ENCODE measurements at regions not wholly inside any gene's neighbourhood (a gene's known extent, or its start where the extent isn't known, plus 50 kb on each side); places are given as distances from the start of the nearest gene placed in this dataset.
"Not testable (repeated sequence)": the region's sequence is repeated elsewhere in the genome, so short reads cannot be mapped to it uniquely, and the experiment has no call there.

GRCh38 chr7:67894746-67895145, 898.1 kb downstream of the TYW1 start:
- Mint-ChIP-seq H3K27me3 (no peaks in the 10 kb centered on the region), H3K36me3 (peaks cover 10% of the 10 kb centered on the region), H3K9me3 (peaks cover 12% of the 10 kb centered on the region), H3K4me1 (ENCODE audit: low read depth in 2 of 2) (no peaks in the 10 kb centered on the region), H3K27ac (no peak overlapping the region), H3K4me3 (no peak overlapping the region)
- DNase-seq (ENCODE audit: low spot score) (no peak), ATAC-seq (no peak)

DNA sequence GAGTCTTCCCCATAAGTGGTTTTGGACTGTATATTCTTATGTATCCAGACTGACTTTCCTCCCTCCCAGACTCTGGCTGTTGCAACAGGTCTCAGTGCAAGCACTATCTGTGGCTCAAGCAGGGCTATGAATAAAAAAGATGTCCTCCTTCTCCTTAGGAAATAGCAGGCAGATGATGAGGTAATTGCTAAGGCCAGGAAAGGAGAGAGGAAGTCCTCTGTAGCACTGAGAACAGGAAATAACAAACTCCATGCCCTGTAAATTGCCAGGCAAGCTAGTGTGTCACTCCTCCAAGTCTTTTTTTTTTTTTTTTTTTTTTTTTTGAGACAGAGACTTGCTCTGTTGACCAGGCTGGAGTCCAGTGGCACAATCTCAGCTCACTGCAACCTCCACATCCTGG, 900.1 kb downstream of the TYW1 start:
- ATAC-seq (no peak), DNase-seq (ENCODE audit: low spot score) (no peak)
- H3K27ac Mint-ChIP-seq = no peak overlapping the region
- H3K9me3 Mint-ChIP-seq = peaks cover 12% of the 10 kb centered on the region
- H3K27me3 Mint-ChIP-seq = no peaks in the 10 kb centered on the region
- no peak overlapping the region for H3K4me3 Mint-ChIP-seq
- no peaks in the 10 kb centered on the region for H3K4me1 Mint-ChIP-seq (ENCODE audit: low read depth in 2 of 2)
- peaks cover 10% of the 10 kb centered on the region for H3K36me3 Mint-ChIP-seq

DNA sequence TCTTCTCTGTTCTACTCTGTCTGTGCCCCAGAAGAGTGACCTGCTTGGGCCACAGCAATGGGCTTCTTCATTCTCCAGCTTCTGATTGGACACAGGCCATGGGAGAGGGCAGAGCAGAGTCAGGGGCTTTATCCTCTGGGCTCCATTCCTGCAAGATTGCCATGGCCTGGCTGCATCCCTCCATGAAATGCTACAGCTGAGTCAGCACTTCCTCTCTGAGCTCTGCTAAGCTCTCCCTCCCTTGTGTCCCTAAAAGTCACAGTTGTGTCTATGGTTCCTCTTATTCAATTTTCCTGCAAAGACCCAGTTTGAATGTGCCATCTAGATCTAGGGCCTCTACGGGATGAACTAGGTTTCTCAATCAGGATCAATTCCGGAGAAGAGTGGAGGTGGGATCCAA, 903.8 kb downstream of the TYW1 start:
- H3K27ac Mint-ChIP-seq = no peak overlapping the region
- ATAC-seq (no peak), DNase-seq (ENCODE audit: low spot score) (no peak)
- no peaks in the 10 kb centered on the region for H3K4me1 Mint-ChIP-seq (ENCODE audit: low read depth in 2 of 2)
- peaks cover 22% of the 10 kb centered on the region for H3K9me3 Mint-ChIP-seq
- peaks cover 10% of the 10 kb centered on the region for H3K36me3 Mint-ChIP-seq
- H3K4me3 Mint-ChIP-seq = no peak overlapping the region
- no peaks in the 10 kb centered on the region for H3K27me3 Mint-ChIP-seq

DNA sequence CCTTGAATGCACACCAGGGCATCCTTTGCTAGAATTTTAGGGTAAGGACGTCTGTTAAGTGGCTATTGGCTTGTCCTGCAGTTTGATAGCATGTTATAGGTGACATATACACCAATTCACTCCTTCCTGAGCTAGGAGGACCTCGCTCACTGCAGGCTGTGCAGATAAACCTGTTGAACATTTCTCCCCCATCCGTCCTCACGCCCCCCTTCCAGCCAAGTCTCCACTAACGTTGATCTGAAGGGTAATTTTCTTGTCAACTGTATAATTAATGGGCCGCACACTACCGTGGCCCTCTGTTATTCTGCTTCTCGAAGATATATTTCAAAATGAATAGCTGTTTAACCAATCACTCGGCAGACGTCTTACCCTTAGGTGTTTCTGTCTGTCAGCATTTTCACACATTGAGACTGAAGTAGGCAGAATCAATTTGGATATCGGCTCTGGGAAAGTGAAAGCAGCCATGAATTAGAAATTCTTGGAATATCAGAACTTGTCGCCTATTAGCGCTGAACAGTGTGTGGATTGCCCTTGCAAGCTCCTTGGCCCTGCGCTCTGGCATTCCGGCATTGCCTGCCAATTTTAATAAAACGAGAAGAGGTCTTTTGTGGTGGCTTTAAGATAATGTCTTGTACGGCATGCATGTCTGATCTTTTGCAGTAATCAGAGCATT, 905.3 kb downstream of the TYW1 start:
- Mint-ChIP-seq H3K27me3 (no peaks in the 10 kb centered on the region), H3K9me3 (peaks cover 22% of the 10 kb centered on the region), H3K4me1 (ENCODE audit: low read depth in 2 of 2) (no peaks in the 10 kb centered on the region), H3K4me3 (no peak overlapping the region), H3K27ac (no peak overlapping the region), H3K36me3 (peaks cover 5% of the 10 kb centered on the region)
- ATAC-seq (no peak), DNase-seq (ENCODE audit: low spot score) (no peak)

DNA sequence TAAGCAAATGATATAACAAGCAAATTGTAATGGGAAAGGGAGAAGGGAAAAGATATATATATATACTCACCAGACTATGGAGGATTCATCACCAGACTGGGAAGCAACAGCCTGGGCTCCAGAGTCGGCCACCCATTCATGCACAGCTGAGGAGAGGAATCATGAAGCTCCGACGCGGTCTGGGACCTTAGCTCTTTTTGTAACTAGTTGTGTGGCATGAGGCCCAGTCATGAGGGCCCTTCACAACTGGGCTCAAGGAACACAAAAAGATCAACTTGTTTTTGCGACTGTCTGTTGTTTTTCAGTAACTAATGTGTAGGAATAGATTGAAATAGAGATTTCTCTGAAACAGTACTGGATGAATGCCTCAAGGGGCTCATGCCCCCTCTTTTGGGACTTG, 911.2 kb downstream of the TYW1 start:
- Mint-ChIP-seq H3K4me1 (ENCODE audit: low read depth in 2 of 2) (no peaks in the 10 kb centered on the region), H3K4me3 (no peak overlapping the region), H3K36me3 (no peaks in the 10 kb centered on the region), H3K27ac (no peak overlapping the region), H3K9me3 (peaks cover 16% of the 10 kb centered on the region), H3K27me3 (no peaks in the 10 kb centered on the region)
- DNase-seq (ENCODE audit: low spot score) (no peak), ATAC-seq (no peak)

GRCh38 chr7:67912437-67912836, 915.8 kb downstream of the TYW1 start:
- no peak overlapping the region for H3K27ac Mint-ChIP-seq
- peaks cover 13% of the 10 kb centered on the region for H3K9me3 Mint-ChIP-seq
- no peaks in the 10 kb centered on the region for H3K36me3 Mint-ChIP-seq
- DNase-seq (ENCODE audit: low spot score) (no peak), ATAC-seq (no peak)
- no peak overlapping the region for H3K4me3 Mint-ChIP-seq
- no peaks in the 10 kb centered on the region for H3K27me3 Mint-ChIP-seq
- no peaks in the 10 kb centered on the region for H3K4me1 Mint-ChIP-seq (ENCODE audit: low read depth in 2 of 2)

GRCh38 chr7:67913604-67914003, 917.0 kb downstream of the TYW1 start:
- ATAC-seq (no peak), DNase-seq (ENCODE audit: low spot score) (no peak)
- Mint-ChIP-seq H3K27ac (no peak overlapping the region), H3K4me3 (no peak overlapping the region), H3K27me3 (no peaks in the 10 kb centered on the region), H3K36me3 (peaks cover 8% of the 10 kb centered on the region), H3K4me1 (ENCODE audit: low read depth in 2 of 2) (peaks cover 0 to 3% of the 10 kb centered on the region in 2 donors), H3K9me3 (peaks cover 17% of the 10 kb centered on the region)

GRCh38 chr7:67916111-67916510, 919.5 kb downstream of the TYW1 start:
- H3K27ac Mint-ChIP-seq; DNase-seq (ENCODE audit: low spot score); H3K4me3 Mint-ChIP-seq; H3K4me1 Mint-ChIP-seq (ENCODE audit: low read depth in 2 of 2); H3K36me3 Mint-ChIP-seq; ATAC-seq; H3K27me3 Mint-ChIP-seq: not testable (repeated sequence)
- H3K9me3 Mint-ChIP-seq = peaks cover 13% of the 10 kb centered on the region

DNA sequence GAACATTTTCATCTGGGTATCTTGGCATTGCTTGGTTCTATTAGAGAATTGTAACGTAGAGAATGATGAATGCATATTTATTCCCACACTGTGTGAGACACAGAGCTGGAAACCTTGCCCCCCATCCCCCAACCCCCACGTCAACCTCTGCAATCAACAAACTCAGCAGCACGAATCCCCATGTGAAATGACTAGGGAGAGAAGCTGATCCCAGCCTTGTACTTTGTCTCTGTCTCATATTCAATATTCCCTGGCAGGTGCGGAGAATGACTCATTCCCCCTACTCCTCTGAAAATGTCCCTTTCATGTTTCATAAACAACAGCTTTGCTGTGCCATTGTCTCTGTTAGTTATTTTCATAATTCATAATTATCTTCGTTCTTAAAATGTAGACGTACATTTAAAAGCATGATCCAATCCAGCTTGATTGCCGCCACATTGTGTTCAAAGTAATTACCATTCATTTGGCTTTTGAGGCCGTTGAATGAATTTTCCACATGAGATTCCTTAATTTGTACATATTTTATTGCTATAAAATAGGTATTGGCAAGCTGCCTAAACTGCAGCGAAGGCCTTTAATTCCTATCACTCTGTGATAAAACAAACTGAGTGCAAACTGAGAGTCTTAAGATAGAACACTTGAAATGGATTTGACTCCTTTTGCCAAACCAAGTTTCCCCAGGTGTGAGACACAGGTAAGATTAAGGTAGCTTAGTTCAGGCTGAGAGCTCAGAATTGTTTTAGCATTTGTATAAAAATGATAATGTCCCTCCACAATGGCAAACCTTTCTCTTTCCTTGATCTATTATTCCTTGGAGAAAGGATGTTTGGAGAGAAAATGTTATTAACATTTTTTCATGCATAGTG, 920.2 kb downstream of the TYW1 start:
- Mint-ChIP-seq H3K4me1 (ENCODE audit: low read depth in 2 of 2) (peaks cover 0 to 3% of the 10 kb centered on the region in 2 donors), H3K36me3 (peaks cover 8% of the 10 kb centered on the region), H3K27me3 (no peaks in the 10 kb centered on the region), H3K4me3 (no peak overlapping the region), H3K27ac (no peak overlapping the region), H3K9me3 (peaks cover 13% of the 10 kb centered on the region)
- ATAC-seq (no peak), DNase-seq (ENCODE audit: low spot score) (no peak)

GRCh38 chr7:67917437-67917755, 920.8 kb downstream of the TYW1 start:
- H3K27ac Mint-ChIP-seq = no peak overlapping the region
- H3K27me3 Mint-ChIP-seq = no peaks in the 10 kb centered on the region
- H3K9me3 Mint-ChIP-seq = peaks cover 13% of the 10 kb centered on the region
- H3K4me3 Mint-ChIP-seq = no peak overlapping the region
- H3K4me1 Mint-ChIP-seq (ENCODE audit: low read depth in 2 of 2) = peaks cover 0 to 3% of the 10 kb centered on the region in 2 donors
- H3K36me3 Mint-ChIP-seq = peaks cover 8% of the 10 kb centered on the region
- no peak for ATAC-seq
- no peak for DNase-seq (ENCODE audit: low spot score)

DNA sequence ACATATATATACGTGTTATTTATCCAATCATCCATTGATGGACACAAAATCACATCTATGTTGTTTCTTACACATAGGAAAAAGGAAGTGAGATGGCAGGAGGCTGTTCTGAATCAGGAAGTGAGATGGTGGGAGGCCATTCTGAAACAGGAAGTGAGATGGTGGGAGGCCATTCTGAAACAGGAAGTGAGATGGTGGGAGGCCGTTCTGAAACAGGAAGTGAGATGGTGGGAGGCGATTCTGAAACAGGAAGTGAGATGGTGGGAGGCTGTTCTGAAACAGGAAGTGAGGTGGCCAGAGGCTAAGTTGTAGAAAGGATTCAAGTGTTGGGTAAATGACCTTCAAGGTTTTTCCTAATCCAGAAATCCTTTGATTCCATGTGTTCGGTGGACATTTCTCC, 921.5 kb downstream of the TYW1 start:
- peaks cover 8% of the 10 kb centered on the region for H3K36me3 Mint-ChIP-seq
- peaks cover 13% of the 10 kb centered on the region for H3K9me3 Mint-ChIP-seq
- no peak overlapping the region for H3K4me3 Mint-ChIP-seq
- peaks cover 0 to 3% of the 10 kb centered on the region in 2 donors for H3K4me1 Mint-ChIP-seq (ENCODE audit: low read depth in 2 of 2)
- ATAC-seq (no peak), DNase-seq (ENCODE audit: low spot score) (no peak)
- no peak overlapping the region for H3K27ac Mint-ChIP-seq
- H3K27me3 Mint-ChIP-seq = no peaks in the 10 kb centered on the region

- H3K9me3 Mint-ChIP-seq = peaks cover 5% of the 10 kb centered on the region
- H3K36me3 Mint-ChIP-seq = peaks cover under 1% of the 10 kb centered on the region
- no peak for ATAC-seq
- H3K4me3 Mint-ChIP-seq = no peak overlapping the region
- no peak for DNase-seq (ENCODE audit: low spot score)
- no peaks in the 10 kb centered on the region for H3K4me1 Mint-ChIP-seq (ENCODE audit: low read depth in 2 of 2)
- no peaks in the 10 kb centered on the region for H3K27me3 Mint-ChIP-seq
- H3K27ac Mint-ChIP-seq = no peak overlapping the region
Measured at GRCh38 chr7:67923286-67923685, 926.7 kb downstream of the TYW1 start.

GRCh38 chr7:67928141-67928540, 931.5 kb downstream of the TYW1 start:
- no peaks in the 10 kb centered on the region for H3K36me3 Mint-ChIP-seq
- no peak overlapping the region for H3K27ac Mint-ChIP-seq
- H3K27me3 Mint-ChIP-seq = no peaks in the 10 kb centered on the region
- ATAC-seq (no peak), DNase-seq (ENCODE audit: low spot score) (no peak)
- H3K4me1 Mint-ChIP-seq (ENCODE audit: low read depth in 2 of 2) = no peaks in the 10 kb centered on the region
- peaks cover 13% of the 10 kb centered on the region for H3K9me3 Mint-ChIP-seq
- H3K4me3 Mint-ChIP-seq = no peak overlapping the region

DNA sequence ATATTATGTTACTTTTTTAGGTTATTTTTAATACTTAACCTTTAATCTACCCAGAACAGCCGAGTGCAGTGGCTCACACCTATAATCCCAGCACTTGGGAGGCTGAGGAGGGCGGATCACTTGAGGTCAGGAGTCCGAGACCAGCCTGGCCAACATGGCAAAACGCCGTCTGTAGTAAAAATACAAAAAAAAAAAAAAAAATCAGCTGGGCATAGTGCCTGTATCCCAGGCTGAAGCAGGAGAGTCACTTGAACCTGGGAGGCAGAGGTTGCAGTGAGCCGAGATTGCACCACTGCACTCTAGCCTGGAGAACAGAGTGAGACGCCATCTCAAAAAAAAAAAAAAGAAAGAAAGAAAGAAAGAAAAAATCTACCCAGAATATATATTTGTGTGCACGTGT, 939.8 kb downstream of the TYW1 start:
- not testable (repeated sequence) for H3K36me3 Mint-ChIP-seq; ATAC-seq; H3K4me1 Mint-ChIP-seq (ENCODE audit: low read depth in 2 of 2); H3K4me3 Mint-ChIP-seq; DNase-seq (ENCODE audit: low spot score); H3K27ac Mint-ChIP-seq; H3K27me3 Mint-ChIP-seq
- H3K9me3 Mint-ChIP-seq = peaks cover 12% of the 10 kb centered on the region
